Hepatocyte (in vitro differentiated cells): ENCODE measurements at regions not wholly inside any gene's neighbourhood (a gene's known extent, or its start where the extent isn't known, plus 50 kb on each side); places are given as distances from the start of the nearest gene placed in this dataset.

Experiments
- DNase-seq: peaks from one replicate; pipeline ENCODE4 v3.0.0-alpha.2; 2016; ENCODE audit warnings: low spot score
- H2AFZ ChIP-seq: fragments of 200-600 bp; sonication (generic); 2 replicates; pipeline ENCODE4 v1.6.0; 2016; ENCODE audit warnings: antibody characterized with exemption, mild to moderate bottlenecking
- H3K27ac ChIP-seq: fragments of 200-600 bp; sonication (generic); 2 replicates; pipeline ENCODE4 v1.5.1; 2016; ENCODE audit warnings: mild to moderate bottlenecking
- H3K27me3 ChIP-seq: fragments of 200-600 bp; sonication (generic); 2 replicates; pipeline ENCODE4 v1.6.1; 2016
- H3K36me3 ChIP-seq: fragments of 200-600 bp; sonication (generic); replicated peaks from 2 replicates; pipeline ENCODE4 v1.5.1; 2016; ENCODE audit warnings: low read depth; ENCODE audit not compliant: insufficient read depth
- H3K4me1 ChIP-seq: fragments of 200-600 bp; sonication (generic); 2 replicates; pipeline ENCODE4 v1.5.1; 2016; ENCODE audit warnings: mild to moderate bottlenecking, moderate library complexity; ENCODE audit not compliant: insufficient read depth
- H3K4me2 ChIP-seq: fragments of 200-600 bp; sonication (generic); 2 replicates; pipeline ENCODE4 v1.6.0; 2016
- H3K4me3 ChIP-seq: fragments of 200-600 bp; sonication (generic); 2 replicates; pipeline ENCODE4 v1.5.1; 2016; ENCODE audit warnings: mild to moderate bottlenecking
- H3K79me2 ChIP-seq: fragments of 200-600 bp; sonication (generic); 2 replicates; pipeline ENCODE4 v1.6.0; 2017; ENCODE audit warnings: mild to moderate bottlenecking
- H3K9me2 ChIP-seq: fragments of 200-600 bp; sonication (generic); replicated peaks from 2 replicates; pipeline ENCODE4 v1.6.0; 2017; ENCODE audit warnings: mild to moderate bottlenecking; ENCODE audit not compliant: insufficient read depth
- H3K9me3 ChIP-seq: fragments of 200-600 bp; sonication (generic); 2 replicates; pipeline ENCODE4 v1.5.1; 2016; ENCODE audit warnings: low read depth, mild to moderate bottlenecking
- H4K20me1 ChIP-seq: fragments of 200-600 bp; sonication (generic); 2 replicates; pipeline ENCODE4 v1.6.0; 2016; ENCODE audit warnings: mild to moderate bottlenecking; ENCODE audit not compliant: insufficient read depth, poor library complexity, severe bottlenecking
- EZH2 ChIP-seq: fragments of 200-600 bp; sonication (generic); IDR thresholded peaks from 2 replicates; pipeline ENCODE4 v1.6.1; 2016; ENCODE audit warnings: antibody characterized with exemption, mild to moderate bottlenecking, borderline replicate concordance
- EZH2phosphoT487 ChIP-seq: fragments of 200-600 bp; sonication (generic); IDR thresholded peaks from one replicate; pipeline ENCODE4 v1.6.1; 2018; ENCODE audit warnings: antibody characterized with exemption, mild to moderate bottlenecking, low read depth, moderate library complexity; ENCODE audit not compliant: unreplicated experiment, severe bottlenecking
- WGBS: methylation state at CpG from one replicate; pipeline ENCODE4 v1.1.6; 2016; ENCODE audit warnings: low lambda C conversion rate; ENCODE audit errors: missing lambda C conversion rate; 5-methylcytosine and 5-hydroxymethylcytosine counted together
- TF ChIP-seq, protein P1 (sequence below): fragments of 200-600 bp; sonication (generic); IDR thresholded peaks from 2 replicates; pipeline ENCODE4 v1.5.1; 2016; ENCODE audit warnings: antibody characterized with exemption, mild to moderate bottlenecking; ENCODE audit not compliant: poor library complexity

DNA sequence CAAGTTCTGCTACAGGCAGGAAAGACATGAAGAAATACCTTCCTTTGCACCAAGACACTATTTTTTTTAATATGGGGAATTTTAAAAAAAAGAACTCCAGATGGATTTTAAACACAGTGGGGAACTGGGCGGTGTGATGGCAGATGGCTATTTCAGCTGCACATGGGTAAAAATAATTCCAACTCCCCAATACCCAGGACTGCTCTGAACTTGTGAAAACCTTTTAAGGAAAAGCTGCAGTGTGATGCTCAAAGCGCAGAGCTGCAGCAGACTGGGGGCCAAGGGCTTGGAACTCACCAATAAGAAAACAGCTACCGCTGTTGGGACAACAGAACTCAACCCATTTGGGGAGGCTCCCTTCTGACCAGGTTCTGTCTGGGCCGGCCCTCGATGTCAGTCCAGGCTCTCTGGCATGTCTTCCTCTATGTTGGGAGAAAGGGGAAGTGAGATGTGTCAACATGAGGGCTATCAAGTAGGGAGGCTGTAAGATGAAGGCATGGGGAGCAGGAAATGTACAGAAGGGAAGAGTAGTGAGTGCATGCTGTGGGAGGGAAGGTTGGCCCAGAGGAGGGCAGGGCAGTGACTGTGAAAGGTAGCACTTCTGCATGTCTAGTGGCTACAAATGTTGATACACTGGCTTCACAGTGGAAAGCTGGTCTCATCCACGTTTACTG, 64.0 kb upstream of the SLC14A2 start:
- Histone ChIP-seq H3K79me2 (no peaks in the 10 kb centered on the region), H3K27ac (no peak overlapping the region), H3K4me1 (peaks cover 8% of the 10 kb centered on the region), H2AFZ (no peak overlapping the region), H3K9me3 (no peaks in the 10 kb centered on the region), H4K20me1 (no peaks in the 10 kb centered on the region), H3K9me2 (no peaks in the 10 kb centered on the region), H3K27me3 (no peaks in the 10 kb centered on the region), H3K36me3 (no peaks in the 10 kb centered on the region), H3K4me2 (no peak overlapping the region), H3K4me3 (no peak overlapping the region)
- WGBS: 92% methylated on average over 6 of the region's 6 CpGs
- TF ChIP-seq, protein P1, sequence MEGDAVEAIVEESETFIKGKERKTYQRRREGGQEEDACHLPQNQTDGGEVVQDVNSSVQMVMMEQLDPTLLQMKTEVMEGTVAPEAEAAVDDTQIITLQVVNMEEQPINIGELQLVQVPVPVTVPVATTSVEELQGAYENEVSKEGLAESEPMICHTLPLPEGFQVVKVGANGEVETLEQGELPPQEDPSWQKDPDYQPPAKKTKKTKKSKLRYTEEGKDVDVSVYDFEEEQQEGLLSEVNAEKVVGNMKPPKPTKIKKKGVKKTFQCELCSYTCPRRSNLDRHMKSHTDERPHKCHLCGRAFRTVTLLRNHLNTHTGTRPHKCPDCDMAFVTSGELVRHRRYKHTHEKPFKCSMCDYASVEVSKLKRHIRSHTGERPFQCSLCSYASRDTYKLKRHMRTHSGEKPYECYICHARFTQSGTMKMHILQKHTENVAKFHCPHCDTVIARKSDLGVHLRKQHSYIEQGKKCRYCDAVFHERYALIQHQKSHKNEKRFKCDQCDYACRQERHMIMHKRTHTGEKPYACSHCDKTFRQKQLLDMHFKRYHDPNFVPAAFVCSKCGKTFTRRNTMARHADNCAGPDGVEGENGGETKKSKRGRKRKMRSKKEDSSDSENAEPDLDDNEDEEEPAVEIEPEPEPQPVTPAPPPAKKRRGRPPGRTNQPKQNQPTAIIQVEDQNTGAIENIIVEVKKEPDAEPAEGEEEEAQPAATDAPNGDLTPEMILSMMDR: no peak
- no peak for TF ChIP-seq EZH2
- no peak for DNase-seq

DNA sequence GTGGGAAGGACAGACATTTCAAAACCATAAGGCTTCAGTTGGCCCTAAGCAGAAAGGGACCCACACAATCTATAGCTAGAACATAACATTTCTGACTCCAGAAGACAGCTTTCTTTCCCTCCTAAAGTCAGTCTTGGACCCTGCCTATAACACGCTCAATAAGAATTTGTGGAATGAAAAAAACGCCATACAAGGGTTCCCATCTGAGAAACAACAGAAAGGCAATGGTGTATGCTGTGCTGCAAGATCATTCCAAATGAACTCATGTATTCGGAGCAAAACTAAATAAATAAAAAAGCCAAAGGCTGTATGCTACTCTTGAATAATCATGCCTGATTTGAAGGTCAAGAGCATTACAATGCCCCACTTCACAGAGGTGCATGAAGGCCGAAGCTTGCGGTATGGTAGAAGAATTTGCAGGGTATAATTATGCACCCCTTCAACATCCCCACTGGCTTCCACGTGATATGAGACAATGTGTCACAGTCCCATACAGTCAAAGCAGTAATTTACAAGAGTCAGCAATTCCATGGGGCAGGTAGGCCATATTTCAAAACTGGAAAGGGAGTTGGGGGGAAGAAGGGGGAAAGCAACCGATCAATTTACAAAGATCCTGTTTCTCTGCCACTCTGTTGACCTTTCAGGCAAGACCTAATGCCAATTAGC, 61.4 kb upstream of the SLC14A2 start:
- 71% methylated on average over 7 of the region's 7 CpGs for WGBS
- Histone ChIP-seq H3K9me2 (no peaks in the 10 kb centered on the region), H4K20me1 (no peaks in the 10 kb centered on the region), H3K4me2 (no peak overlapping the region), H3K4me3 (no peak overlapping the region), H3K9me3 (no peaks in the 10 kb centered on the region), H3K36me3 (no peaks in the 10 kb centered on the region), H3K27me3 (no peaks in the 10 kb centered on the region), H3K4me1 (peaks cover 8% of the 10 kb centered on the region), H3K79me2 (no peaks in the 10 kb centered on the region), H3K27ac (peak overlapping the region; percentile 13), H2AFZ (no peak overlapping the region)
- TF ChIP-seq EZH2 (no peak), EZH2phosphoT487 (no peak)
- TF ChIP-seq, protein P1: no peak
- no peak for DNase-seq

DNA sequence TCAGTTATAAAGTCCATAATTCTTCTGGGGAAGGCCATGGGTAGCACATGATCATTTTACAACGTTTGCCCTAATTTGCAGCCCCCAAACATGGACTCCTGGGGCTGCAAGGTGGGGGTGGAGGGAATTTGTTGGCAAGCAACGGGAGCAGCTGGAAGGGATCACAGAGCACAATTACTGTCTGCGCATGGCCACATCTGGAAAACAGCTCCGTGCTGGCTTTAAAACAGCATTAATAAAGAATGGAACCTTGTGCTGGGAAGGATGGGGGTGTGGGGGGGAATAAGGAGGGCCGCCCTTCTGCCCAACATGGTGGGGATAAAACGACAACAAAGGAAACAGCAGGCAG, 60.9 kb upstream of the SLC14A2 start:
- 41% methylated on average over 6 of the region's 6 CpGs for WGBS
- Histone ChIP-seq H3K4me3 (no peak overlapping the region), H2AFZ (no peak overlapping the region), H3K4me1 (peaks cover 8% of the 10 kb centered on the region), H3K27ac (peak overlapping the region; percentile 16), H3K9me3 (no peaks in the 10 kb centered on the region), H4K20me1 (no peaks in the 10 kb centered on the region), H3K27me3 (no peaks in the 10 kb centered on the region), H3K4me2 (no peak overlapping the region), H3K9me2 (no peaks in the 10 kb centered on the region), H3K79me2 (no peaks in the 10 kb centered on the region), H3K36me3 (no peaks in the 10 kb centered on the region)
- DNase-seq: no peak
- TF ChIP-seq EZH2phosphoT487 (no peak), EZH2 (no peak)
- TF ChIP-seq, protein P1: no peak
